GM12875 (cell line): ENCODE measurements at regions not wholly inside any gene's neighbourhood (a gene's known extent, or its start where the extent isn't known, plus 50 kb on each side); places are given as distances from the start of the nearest gene placed in this dataset.

Source experiments
- H3K4me3 ChIP-seq: one replicate; pipeline ENCODE4 v1.5.1; 2011; ENCODE audit warnings: low read depth, low read length, control low read depth
- TF ChIP-seq, protein P1 (sequence below): IDR thresholded peaks from 2 replicates; pipeline ENCODE4 v1.5.1; 2011; ENCODE audit warnings: low read depth, mild to moderate bottlenecking, control low read depth, inconsistent platforms, low read length, moderate library complexity, borderline replicate concordance; ENCODE audit not compliant: insufficient read depth

DNA sequence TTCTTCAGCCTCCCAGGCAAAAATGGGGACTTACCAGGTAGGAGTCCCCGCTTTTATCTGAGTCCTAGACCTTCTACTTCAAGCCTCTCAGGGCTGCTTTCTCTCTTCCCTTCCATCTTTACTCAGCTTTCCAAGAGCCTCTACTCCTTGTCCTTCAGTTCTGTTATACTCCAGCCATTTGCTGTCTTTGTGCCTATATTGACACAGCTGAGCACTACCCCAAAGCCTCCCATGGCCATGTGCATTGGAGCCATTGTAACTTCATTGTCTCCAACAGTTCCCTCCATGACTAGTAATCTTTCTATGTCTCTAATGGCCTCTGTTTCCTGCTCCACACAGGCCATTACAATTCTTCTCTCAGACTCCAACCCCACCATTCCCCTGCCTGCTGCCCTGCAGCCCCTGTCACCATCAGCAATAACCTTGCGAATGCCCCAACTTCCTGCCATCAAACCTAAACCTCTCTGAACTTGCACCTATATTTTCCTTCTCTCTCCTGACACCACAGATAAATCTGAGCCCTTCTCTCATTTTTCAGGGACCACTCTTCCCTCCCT is 77.9 kb upstream of the ADPGK start:
- TF ChIP-seq, protein P1, sequence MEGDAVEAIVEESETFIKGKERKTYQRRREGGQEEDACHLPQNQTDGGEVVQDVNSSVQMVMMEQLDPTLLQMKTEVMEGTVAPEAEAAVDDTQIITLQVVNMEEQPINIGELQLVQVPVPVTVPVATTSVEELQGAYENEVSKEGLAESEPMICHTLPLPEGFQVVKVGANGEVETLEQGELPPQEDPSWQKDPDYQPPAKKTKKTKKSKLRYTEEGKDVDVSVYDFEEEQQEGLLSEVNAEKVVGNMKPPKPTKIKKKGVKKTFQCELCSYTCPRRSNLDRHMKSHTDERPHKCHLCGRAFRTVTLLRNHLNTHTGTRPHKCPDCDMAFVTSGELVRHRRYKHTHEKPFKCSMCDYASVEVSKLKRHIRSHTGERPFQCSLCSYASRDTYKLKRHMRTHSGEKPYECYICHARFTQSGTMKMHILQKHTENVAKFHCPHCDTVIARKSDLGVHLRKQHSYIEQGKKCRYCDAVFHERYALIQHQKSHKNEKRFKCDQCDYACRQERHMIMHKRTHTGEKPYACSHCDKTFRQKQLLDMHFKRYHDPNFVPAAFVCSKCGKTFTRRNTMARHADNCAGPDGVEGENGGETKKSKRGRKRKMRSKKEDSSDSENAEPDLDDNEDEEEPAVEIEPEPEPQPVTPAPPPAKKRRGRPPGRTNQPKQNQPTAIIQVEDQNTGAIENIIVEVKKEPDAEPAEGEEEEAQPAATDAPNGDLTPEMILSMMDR: no peak
- no peak overlapping the region for H3K4me3 ChIP-seq

DNA sequence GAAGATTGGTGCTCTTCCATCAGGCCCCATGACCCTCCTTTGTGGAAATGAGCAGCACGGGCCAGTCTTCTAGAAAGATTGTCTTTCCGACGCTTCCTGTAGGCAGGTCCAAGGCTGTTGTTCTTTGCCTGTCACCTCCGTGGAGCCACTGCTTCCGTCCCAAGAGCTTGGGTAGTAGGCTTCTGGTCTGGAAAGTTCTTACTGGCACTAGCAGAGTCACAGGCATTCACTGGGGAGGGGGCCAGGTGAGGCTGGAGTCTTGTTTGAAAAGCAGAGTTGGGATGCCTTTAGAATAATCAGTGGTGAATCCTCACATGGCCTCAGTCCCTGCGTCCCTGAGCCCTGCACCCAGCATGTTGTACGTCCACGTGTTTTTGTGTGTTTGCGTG is 76.2 kb upstream of the ADPGK start:
- TF ChIP-seq, protein P1: no peak
- H3K4me3 ChIP-seq: no peak overlapping the region

DNA sequence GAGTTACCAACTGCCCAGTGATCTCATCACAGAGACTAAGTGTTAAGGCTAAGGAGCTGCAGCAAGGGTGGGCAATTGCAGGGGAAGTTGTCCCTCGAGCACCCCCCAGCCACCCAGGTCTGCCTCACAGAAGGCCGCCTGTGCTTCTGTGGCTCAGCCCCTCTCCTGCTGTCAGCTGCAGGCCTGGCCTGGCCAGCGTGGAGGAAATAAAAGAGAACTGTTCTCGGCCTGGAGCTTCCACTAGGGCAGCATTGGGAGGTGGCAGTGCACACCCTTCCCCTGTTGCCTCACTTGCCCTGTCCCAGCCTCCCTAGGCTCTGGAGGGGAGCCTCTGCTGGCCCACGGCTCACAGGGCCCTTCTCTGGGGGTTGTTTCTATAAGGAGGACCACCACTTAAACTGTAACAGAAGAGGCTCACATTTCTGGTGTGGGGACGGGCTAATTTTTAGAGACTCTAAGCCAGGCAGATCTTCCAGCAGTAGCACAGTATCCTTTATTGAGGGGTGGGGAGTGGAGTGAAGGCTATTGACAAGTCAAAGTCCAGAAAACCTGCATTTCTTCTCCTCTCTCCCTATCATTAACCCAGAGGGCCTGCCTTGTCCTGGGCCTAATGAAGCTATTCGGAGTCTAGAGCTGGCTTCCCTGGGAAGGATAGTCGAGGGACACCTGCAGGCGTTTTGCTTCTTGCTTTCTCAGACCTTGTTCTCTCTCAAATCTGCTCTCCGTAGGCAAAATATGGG is 75.6 kb upstream of the ADPGK start:
- TF ChIP-seq, protein P1: no peak
- no peak overlapping the region for H3K4me3 ChIP-seq

DNA sequence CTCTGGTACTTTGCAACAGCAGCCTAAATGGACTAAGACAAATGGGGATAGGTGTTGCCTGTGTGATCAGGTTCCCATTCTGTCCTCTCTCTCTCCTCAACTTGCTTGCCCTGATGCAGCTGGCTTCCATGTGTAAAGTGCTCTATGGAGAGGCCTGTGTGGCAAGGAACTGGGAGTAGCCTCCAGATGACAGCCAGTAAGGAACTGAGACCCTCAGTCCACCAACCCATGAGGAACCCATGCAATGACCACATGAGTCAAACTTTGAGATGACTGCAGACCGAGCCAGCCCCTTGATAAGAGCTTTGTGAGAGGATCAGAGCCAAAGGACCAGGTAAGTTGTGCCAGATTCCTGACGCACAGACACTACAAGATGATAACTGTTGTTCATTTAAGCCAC is 74.6 kb upstream of the ADPGK start:
- no peak overlapping the region for H3K4me3 ChIP-seq
- TF ChIP-seq, protein P1: no peak

DNA sequence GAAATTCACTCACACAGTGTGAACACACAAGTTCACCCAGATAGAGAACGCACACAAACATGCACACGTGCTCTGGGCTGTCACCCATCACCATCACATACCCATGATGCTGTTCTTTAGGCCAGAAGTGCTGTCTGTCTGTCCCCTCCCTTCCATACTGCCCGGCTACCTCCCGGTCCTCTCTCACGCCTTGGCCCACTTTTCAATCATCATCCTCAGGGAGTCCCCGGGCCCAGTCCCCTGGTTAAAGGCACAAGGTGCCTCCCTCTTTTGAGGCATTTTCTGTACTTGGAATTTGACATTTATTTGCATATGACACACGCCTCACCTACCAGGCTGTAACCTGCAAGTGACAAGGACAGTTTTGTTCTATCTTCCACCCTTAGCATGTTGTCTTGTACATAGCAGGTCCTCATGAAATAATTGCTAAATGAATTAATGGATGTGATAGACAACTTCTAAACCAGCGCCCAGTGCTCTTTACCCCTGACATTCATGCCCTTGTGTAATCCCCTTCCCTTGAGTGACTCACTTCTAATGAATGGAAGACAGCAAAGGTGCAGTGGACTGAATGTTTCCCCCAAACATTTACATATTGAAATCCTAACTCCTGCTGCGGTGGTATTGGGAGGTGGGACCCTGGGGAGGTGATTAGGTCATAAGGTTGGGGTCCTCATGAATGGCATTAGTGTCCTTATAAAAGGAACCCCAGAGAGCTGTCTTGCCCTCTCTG is 73.9 kb upstream of the ADPGK start:
- TF ChIP-seq, protein P1: no peak
- no peak overlapping the region for H3K4me3 ChIP-seq

DNA sequence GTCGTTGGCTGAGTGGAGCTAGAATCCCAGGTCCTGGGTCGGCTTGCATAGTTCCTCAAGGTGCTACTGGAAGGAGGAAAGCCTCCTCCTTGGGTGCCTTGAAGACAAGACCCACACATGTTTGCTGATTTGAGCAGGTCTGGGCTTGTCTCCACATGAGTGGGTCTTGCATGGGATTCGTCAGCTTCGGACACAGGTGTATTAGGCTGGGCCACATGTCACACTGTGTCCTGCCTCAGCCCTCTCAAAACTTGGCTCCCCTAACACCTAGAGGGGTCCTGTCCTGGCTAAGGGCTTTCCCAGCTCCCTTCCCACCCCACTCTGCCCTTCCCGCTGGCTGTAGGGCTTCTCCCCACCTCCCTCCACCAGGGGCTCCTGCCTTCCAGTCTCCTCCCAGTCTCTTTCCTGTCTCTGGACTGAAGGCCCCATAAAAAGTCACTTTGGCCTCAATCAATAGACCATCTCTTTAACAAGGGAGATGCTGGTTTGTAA is 73.0 kb upstream of the ADPGK start:
- no peak overlapping the region for H3K4me3 ChIP-seq
- TF ChIP-seq, protein P1: no peak
